Right ventricle myocardium inferior (tissue), 1 donor: ENCODE measurements at regions not wholly inside any gene's neighbourhood (a gene's known extent, or its start where the extent isn't known, plus 50 kb on each side); places are given as distances from the start of the nearest gene placed in this dataset.
"Not testable (repeated sequence)": the region's sequence is repeated elsewhere in the genome, so short reads cannot be mapped to it uniquely, and the experiment has no call there.

Experiments
- ATAC-seq: fragments of 200-7000 bp; cut with Tn5 transposase; one replicate; pipeline ENCODE4 v1.9.1; 2020; ENCODE audit warnings: mild to moderate bottlenecking, moderate library complexity
- DNase-seq: peaks from one replicate; pipeline ENCODE4 v3.0.0; 2021; ENCODE audit errors: missing footprints
- intact Hi-C: fragments of 100-400 bp; cut with DNase I; formaldehyde crosslinking; loops from one replicate; pipeline ENCODE4 v1.11.0; 2022
- donor health status: DM: no; HTN: yes; CAD: no; lungs with severe emphysema.

DNA sequence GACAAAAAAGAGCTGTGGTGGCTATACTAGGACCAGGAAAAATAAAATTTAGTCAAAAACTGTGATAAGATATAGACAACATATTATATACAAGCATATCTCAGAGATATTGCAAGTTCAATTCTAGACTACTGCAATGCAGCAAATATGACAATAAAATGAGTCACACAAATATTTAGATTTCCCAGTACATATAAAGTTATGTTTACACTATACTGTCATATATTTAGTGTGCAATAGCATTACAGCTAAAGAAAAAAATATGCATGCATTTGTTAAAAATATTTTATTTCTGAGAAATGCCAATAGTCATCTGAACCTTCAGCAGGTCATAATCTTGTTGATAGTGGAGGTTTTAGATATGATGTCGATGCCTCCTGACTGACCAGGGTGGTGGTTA, 72.1 kb downstream of the AKR1C4 start:
- intact Hi-C loops: no loop called here
- DNase-seq: no peak
- ATAC-seq: no peak

DNA sequence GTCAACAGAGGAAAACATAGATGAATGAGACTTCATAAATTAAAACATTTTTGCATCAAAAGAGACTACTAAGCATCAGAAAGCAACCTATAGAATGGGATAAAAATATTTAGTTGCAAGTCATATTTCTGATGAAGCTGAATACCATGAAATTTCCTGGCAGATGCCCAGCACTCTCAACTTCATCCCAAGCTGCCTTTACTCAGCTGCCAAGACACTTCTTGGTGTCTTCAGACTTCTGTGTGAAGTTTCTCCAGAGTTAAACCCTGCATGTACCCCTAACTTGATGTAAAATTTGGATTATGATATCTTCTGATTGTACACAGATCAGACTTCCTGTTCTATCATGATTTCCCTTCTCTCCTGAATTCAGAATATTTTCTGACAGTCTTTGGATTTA, 73.2 kb downstream of the AKR1C4 start:
- no peak for DNase-seq
- intact Hi-C loops: no loop called here

DNA sequence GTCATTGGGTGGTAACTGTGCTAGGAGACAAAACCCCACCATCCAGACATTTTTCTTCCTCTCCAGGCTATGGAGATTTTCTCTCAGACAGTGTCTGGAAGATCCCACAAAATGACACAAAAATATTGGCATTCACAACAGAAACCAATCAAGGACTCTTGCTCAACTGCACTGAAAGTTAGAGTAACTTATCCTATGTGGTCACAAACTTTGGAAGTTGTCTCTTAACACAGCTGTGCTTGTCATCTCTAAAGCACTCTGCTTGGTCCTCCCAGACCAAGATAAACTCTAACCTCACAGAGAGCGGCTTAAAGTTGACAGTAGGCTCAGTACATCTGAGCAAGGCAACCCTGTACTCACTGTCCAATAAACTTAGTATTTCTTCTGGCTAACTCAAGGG, 74.9 kb downstream of the AKR1C4 start:
- intact Hi-C loops: no loop called here
- ATAC-seq (no peak), DNase-seq (no peak)

More for the DNA sequence above, 73.2 kb downstream of the AKR1C4 start:
- no peak for ATAC-seq

DNA sequence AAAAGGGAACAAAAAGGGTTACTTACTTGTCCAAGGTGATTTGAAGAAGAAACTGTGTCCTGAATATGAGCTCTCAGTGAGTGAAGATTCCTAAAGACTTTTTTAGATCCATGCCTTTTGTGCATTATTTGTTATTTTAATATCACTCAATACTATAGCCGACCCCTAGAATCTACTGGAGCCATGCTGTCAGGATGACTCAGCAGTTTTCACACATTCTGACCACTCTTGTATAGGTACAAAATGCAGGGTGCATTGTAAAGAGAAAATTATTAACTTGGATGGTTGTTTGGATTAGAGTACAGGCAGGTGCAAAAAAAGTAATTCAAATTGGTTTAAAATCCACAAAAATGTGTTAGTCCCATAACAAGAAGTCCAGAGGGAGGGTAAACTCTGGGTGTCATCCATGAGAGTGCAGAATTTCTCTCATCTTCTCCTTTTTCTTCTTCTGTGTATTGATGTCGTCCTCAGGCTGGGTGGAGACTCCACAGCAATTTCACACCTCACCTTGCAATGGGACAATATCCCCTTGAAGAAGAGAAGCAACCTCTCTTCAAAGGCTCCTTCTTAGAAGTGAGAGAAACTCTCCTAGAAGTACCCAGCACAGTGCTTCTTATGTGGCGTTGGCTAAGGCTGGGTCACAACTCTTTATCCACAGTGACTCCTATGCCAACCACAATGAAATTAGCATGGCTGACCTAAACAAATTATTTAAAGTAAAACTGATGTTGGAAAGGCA, 75.6 kb downstream of the AKR1C4 start:
- DNase-seq (no peak), ATAC-seq (no peak)
- intact Hi-C loops: no loop called here

DNA sequence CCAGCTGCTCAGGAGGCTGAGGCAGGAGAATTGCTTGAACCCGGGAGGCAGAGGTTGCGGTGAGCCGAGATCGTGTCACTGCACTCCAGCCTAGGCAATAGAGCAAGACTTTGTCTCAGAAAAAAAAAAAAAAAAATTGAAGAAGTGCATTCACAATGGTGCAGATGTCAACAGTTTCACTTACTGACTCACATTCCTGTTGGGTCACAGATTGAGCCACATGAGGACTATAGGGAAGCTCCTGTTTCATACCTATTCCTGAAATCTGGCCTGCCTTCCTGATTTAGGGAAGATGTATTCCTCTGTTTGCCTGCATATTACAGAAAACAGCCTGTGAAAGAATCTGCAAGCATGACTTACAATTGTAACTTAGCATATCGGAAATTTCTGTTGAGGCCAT, 78.2 kb downstream of the AKR1C4 start:
- no peak for ATAC-seq
- intact Hi-C loops: no loop called here
- no peak for DNase-seq

DNA sequence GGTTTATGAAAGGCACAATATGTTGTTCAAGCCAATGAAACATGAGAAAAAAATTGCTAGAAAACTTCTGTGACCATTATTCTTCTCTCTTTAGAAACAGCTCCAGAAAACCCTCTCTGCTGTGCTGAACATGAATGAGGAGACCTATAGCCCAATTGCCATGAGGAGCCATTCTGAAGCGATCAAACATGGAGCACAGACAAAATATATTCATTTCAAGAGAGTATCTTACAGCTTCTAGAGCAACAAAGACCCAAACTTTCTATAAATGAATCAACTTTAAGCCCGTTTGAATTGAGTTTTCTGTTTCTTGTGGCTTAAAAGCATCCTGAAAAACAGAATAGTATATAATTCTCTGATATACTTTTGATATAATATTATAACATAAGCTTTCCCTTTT, 83.4 kb upstream of the UCN3 start:
- ATAC-seq: no peak
- no peak for DNase-seq
- intact Hi-C loops: loop anchor here (5.0 kb wide), 1 partner anchor 189 kb away; the partner anchor contains the start of gene AKR1C3

DNA sequence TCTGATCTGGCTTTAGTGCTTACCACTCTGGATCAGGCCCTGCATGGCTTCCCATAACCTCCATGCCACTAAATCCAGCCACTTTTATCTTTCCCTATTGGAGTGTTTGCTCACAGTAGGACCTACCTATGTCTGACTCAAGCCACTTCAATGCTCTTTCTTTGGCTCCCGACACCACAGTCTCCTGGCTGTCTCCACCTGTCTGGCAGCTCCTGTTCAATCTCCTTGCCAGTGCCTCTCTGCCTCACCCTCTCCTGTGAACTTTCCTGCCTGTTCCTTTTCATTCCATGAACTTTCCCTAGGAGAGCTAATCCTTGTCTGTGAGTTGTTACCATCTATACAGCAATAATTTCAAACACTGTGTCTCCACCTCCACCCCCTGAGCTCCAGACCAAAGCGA, 82.6 kb upstream of the UCN3 start:
- intact Hi-C loops: loop anchor here (5.0 kb wide), 1 partner anchor 190 kb away; the partner anchor contains the start of gene AKR1C3
- DNase-seq (no peak), ATAC-seq (no peak)

DNA sequence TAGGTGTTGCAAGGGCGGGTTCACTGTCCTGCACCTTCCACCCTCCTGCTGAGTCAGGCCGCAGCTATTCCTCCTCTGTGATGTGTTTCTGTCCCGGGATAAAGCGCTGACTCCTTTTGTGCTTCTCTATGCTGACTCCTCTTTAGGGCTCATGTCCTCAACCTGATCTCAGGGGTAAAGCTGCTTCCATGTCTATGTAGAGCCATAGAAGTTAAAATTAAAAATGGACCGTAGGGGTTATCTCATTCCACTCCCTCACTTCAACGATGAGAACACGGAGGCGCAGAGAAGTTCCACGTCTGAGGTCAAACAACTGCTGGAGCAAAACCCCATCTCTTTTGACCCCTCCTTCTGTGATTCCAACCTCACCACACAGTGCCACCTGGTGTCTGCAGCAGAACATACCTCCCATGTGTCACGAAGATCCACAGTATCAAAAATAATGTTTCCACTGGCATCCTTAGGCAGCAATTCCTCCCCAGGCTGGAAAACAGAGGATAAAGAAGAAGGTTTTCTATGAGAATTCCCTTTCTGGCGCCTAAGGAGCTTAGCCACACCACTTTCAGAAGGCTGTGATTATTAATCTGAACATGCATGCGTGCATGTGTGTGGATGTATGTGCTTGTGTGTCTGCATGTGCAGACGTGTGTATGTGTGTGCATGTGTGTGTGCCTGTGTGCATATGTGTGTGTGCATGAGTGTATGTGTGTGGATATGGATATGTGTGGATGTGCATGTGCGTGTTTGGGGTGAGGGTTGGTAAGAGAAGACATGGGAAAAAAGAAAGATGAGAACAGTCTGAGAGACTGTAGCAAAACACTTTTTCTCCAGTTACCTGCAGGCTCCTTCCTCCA, 81.2 kb upstream of the UCN3 start:
- DNase-seq (no peak), ATAC-seq (peak; percentile 95)
- intact Hi-C loops: loop anchor here (1.0 to 5.0 kb wide), 2 partner anchors 191 to 434 kb away; partner anchors contain the start of gene AKR1C3

DNA sequence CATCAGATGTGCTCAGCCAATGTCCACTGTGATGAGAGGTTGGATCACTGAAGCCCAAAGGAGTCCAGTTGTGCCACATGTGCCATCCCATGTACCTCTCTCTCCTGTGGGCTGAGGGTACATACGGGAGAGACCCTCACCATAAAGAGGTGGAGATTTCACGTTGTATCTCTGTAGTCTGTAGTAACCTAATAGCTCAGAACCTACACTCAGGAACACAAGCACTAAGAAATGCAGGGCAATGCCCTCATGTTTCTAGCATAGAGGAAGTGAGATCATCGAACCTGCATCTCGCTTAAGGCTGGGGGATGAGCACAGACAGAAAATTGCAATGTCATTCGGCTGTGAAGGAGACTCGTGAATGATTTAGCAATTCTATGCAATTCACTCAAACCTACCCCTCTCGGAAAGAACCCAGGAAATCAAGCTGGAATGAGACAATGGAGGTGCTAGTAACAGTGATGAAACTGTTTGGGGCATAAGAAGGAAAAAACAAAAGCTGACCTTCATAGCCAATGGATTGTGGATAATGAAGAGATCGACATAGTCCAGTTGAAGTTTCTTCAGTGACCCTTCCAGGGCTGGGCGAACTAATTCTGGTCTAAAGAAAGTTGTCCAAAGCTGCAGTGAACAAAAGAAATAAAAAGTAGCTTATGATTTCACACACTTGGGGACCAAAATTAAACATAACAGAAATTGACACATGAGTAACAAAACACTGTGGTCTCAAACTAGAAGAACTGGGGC, 80.3 kb upstream of the UCN3 start:
- ATAC-seq (no peak), DNase-seq (no peak)
- intact Hi-C loops: loop anchor here (5.0 kb wide), 1 partner anchor 192 kb away; the partner anchor contains the start of gene AKR1C3

DNA sequence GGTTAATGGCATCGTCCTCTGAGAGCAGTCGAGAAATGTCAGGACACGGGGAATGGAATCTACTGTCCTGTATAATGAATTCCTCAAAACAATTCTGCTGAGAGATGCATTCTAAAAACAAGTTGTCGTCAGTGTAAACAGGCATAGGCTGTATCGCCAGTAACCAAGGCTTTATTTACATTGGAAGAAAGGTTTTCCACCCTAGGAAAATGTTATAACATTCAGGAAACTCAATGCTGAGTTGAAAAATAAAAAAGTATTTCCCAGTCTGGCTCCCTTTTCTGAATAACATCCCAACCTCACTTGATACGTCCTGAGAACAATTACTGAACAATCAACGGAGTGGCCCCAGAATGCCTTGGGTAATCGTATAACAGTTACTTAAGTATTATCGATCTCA, 79.6 kb upstream of the UCN3 start:
- intact Hi-C loops: no loop called here
- ATAC-seq: no peak

DNA sequence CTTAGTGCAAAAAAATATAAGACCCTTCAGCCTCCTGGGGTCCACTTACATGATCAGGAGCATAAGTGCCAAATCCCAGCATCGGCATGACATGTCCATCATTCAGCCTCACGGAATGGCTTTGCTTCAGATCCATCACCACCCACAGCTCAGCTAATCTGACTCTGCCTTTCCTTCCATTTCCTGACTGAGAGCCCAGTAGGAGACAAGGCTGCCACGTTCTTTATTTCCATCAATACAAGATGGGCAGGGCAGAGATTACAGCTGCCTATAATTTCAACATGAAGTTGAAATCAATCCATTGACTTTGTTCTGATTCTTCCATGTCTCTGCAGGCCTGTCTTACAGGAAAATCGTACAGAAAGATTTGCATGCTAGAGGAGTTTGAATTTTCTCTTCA, 76.4 kb upstream of the UCN3 start:
- intact Hi-C loops: no loop called here
- ATAC-seq: no peak
- DNase-seq: no peak

More for the DNA sequence above, 79.6 kb upstream of the UCN3 start:
- no peak for DNase-seq

DNA sequence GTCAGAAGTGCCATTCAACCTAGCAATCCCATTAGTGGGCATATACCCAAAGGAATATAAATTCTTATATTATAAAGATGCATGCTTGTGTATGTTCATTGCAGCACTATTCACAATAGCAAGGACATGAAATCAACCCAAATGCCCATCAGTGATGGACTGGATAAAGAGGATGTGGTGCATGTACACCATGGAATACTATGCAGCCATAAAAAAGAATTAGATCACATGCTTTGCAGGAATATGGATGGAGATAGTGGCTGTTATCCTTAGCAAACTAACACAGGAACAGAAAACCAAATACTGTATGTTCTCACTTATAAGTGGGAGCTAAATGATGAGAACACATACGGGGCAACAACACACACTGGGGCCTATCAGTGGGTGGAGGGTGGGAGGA, 75.5 kb upstream of the UCN3 start:
- DNase-seq, ATAC-seq, intact Hi-C loops: not testable (repeated sequence)

DNA sequence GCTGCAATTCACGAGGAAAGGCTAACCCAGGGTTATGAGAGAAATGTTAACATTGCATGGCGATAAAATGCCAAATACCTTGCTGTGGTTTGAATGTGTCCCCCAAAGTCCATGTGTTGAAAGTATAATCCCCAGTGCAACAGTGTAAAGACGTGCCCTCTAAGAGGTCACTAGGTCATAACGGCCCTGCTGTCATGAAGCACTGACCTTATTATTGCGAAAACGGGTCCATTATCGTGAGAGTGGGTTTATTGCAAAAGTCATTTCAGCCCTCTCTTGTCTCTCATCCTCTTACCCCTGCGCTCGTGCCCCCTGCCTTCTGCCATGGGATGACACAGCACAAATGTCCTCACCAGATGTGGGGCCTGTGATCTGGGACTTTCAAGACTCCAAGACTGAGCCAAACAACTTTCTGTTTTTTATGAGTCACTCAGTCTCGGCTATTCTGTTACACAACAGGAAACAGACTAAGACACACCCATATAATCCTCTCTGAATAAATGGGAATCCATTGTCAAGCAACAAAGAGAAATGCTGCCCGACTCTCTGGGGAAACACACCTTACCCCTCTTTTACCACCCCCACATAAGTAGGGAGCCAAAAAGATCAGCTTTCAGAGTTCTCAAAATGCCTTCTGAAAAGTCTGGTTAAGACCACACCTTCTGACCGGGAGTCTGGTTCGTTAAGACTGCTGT, 73.1 kb upstream of the UCN3 start:
- peak; percentile 74 for DNase-seq
- ATAC-seq: peak; percentile 92
- intact Hi-C loops: no loop called here

DNA sequence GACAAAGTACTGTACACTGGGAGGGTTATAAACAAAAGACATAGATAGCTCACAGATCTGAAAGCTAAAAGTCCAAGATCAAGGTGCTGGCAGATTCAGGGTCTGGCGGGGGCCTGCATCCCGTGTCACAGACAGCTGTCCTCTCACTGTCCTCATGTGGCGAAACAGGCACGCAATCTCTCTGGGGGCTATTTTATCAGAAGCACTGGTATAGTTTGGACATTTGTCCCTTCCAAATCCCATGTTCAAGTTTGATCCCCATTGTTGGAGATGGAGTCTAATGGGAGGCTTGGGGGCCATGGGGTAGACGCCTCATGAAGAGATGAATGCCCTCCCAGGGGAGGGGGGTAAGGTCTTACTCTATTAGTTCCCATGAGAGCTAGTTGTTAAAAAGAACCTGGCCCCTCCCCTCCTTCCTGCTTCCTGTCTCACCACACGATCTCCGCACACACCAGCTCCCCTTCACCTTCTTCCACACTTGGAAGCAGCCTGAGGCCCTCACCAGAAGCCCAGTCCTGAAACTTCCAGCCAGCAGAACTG, 72.5 kb upstream of the UCN3 start:
- DNase-seq (no peak), ATAC-seq (no peak)
- intact Hi-C loops: no loop called here

DNA sequence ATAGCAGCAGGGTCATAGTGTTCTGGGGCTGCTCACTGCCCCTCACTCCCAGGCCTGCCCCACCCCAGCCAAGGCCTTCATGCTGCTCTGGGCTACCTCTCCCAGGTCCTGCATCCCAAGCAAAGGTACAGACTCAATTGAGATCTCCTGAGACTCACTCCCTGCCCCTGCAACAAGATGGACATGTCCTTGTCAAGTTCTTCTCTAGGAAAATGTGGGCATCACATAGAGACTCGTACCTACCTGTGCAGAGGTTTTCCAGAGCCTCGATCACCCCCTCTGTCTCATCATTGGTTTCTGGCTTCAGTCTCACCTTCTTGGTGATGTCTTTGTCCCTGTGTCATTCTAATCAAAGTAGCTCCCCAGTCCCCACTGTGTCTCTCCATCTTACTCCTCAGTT, 71.8 kb upstream of the UCN3 start:
- intact Hi-C loops, ATAC-seq, DNase-seq: not testable (repeated sequence)

DNA sequence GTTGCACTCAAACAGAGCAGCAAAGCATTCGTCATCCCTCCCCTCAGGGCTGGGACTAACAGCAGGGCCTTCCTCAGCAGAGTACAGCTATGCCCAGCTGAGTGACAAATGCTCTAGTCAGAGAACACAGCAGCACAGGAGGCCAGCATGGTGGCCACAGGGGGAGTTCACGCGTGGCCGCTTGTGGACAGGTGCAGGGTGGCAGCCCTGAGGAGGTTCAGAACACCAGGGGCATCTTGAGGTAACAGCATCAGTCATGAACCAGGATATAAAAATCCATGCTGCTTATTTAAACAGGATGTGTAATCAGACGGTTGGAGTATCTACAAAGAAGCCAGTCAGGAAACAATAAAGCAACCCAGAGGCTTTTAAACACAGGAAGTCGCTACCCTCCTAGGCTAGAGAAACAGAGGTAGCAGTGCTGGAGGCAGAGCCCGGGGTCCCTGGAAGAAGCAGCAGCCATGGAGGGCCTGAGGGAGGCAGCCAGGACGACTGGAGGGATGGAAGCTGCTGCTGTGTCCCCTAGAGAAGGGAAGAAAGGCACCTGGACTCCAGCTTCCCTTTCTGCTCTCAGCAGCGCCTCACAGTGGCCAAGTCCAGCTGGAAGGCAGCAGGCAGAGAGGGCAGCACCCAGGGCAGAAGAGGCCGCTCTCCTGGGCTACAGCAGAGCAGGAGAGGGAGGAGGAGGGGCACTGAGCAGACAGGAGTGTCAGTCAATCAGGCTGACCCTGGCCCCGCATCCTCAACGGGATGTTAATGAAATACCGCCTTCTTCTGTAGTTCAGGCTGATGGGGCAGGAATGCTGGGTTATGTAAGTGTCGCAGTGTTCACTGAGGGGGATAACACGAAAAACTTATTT, 70.8 kb upstream of the UCN3 start:
- DNase-seq: peak; percentile 82
- intact Hi-C loops: no loop called here
- no peak for ATAC-seq

DNA sequence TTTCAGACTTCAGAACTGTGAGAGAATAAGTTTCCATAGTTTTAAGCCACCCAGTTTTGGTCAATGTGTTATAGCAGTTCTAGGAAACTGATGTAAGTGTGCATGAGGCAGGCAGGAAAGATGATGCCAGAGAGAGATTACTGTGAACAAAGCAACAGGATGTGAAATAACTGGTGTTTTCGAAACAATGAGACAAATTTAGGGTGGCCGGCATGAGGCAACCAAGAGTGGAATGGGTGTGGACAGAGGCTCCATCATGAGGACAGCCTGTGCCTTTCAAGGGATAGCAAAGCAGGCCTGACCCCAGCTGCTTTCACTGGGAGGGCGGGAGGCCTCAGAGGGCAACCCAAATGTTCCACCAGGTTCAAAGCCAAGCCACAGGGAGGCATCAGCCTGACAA, 67.3 kb upstream of the UCN3 start:
- ATAC-seq: peak; percentile 67
- intact Hi-C loops: no loop called here
- DNase-seq: peak; percentile 72

DNA sequence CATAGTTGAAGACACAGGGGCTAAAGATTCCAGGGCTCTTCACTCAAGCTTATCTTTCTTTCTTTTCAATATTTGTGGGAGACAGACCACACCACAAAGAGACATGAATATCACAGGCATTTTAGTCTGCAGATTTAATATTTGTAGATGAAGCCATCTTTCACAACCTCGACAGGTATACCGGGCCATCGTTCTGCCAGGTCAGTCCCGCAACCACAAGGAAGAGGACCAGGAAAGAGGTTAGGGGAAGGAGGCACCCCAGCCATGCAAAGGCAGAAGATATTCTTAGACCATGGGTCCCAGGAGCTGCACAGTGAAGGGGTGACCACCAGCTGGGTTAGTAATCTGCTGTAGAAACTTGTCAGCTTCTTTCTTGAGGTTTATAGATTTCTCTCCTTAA, 66.8 kb upstream of the UCN3 start:
- intact Hi-C loops: no loop called here
- ATAC-seq (no peak), DNase-seq (no peak)
